8988T (cell line): ENCODE measurements at regions not wholly inside any gene's neighbourhood (a gene's known extent, or its start where the extent isn't known, plus 50 kb on each side); places are given as distances from the start of the nearest gene placed in this dataset.

Source experiments
- DNase-seq: peaks from one replicate; pipeline ENCODE4 v3.0.0; 2011

DNA sequence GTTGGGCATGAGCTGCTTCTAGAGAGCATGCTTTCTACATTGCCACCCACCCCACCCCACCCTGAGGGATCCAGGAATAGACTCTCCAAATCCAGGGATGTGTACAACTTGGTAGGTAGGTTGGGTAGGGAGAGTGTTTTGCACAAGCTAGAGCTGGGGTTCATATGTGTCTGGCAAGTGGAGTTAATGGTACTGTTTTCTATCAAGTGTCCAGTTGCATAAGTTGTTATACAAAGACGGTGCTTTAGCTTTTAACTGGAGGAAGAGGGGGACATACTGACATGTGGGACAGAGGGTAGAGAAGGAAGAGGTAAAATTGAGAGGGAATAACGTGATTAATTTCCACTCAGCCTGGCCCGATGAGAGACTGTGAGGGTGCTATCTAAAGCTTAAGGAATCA lies 51.0 kb upstream of the TNC start:
- no peak for DNase-seq

DNA sequence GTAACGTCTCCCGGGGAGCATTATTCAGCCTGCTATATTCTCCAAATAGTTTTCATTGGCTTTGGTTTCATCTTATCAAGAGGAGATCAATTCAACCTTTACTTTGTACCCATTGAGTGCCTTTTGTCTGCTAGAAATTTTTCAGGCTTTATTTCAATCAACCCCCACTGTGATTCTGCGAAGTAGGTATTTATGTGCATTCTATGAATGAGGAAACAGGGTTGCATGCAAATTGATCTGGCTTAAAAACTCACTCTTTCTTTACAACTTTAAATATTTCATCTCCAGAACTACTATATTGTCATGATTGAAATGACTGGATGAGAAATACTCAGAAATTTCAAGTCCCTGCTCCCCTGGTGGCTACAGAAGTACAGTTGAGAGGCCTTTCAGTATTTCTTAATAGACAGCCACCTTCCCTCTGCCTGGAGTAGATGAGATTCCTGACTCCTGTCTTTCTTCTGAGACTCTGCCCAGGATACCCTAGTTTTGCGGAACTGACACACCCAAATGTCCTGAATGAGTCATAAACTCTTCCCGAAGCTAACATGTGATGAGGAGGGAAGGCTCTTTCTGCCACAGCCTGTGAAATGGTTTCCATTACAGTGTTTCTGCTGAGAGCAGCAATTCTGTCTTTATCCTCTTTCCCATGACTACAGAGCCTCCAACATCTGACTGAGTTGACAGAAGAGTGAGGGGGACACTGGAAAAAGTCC lies 52.6 kb upstream of the TNC start:
- DNase-seq: no peak

DNA sequence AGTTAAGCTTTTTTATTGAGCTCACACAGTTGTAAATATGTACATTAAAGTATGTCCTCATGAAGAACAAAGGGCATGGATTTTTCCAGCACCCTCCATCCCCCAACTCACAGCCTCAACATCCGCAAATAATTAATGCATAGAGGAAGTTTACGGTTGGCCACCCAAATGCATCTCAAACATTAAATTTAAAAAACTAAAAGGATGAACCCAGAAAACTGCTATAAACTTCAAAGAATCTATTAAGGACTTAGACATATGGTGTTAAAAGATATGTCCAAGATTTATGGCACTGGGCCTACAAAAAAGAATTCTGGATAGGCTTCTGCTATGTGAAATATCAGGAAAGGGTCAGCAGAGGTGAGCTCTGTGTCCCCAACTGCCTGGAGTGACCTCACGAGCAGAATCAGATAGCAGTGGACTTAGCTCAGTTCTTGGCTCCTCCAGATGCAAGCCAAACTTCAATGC lies 54.0 kb upstream of the TNC start:
- DNase-seq: no peak

DNA sequence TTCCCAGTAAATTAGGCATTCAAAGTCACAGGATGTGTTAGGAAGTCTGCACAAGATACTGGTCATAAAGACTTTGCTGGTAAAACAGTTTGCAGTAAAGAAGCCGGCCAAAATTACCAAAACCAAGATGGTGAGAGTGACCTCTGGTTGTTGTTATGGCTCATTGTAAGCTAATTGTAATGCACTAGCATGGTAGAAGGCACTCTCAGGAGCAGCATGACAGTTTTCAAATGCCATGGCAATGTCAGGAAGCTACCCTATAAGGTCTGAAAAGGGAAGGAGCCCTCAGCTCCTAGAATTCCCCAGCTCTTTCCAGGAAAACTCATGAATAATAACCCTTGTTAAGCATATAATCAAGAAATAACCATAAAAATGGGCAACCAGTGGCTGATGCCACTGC lies 64.3 kb upstream of the TNC start:
- no peak for DNase-seq

DNA sequence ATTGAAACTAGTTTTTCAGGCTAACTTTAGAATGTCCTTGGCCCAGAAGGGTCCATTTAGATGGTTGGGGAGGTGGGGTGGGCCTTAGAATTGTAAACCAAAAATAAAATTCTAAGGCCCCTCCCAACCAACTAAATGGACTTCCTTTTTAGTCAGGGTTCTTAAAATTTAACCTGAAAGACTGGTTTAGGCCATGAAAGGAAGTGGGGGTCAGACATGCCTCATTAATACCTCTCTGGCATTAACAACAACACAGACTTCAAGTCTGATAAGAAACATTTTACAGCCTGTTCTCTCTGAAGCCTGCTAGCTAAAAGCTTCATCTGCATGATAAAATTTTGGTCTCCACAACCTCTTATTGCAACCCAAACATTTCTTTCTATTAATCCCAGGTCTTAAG lies 65.5 kb upstream of the TNC start:
- DNase-seq: no peak

DNA sequence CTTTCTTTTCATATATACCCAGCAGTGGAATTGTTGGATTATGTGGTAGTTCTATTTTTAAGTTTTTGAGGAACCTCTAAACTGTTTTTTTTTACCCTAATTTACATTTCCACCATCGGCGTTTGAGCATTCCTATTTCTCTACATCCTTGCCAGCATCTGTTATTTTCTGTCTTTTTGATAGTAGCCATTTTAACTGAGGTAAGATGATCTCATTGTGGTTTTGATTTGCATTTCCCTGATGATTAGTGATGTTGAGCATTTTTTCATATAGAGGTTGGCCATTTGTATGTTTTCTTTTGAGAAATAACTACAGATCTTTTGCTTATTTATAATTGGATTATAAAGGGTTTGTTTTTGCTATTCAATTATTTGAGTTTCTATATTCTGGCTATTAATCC lies 71.7 kb upstream of the TNC start:
- DNase-seq: no peak

DNA sequence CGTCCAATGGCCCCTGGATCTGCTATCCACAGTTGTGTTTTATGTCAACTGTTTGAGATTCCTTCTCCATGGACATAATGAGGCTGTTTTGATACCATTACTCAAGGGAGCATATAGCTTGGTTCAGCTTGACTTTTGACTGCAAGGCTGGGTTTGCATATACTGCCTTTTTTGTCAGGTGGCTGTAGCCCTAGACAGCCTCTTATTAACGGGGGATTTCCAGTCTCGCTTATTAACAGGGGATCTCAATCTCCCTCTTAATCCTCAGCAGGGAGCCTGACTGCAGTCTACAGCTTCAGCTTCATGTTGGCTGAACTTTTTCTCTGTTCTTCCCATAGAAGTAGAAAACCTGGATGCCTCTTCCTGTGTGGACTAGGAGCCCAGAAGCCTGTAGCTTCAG lies 73.7 kb upstream of the TNC start:
- DNase-seq: no peak

DNA sequence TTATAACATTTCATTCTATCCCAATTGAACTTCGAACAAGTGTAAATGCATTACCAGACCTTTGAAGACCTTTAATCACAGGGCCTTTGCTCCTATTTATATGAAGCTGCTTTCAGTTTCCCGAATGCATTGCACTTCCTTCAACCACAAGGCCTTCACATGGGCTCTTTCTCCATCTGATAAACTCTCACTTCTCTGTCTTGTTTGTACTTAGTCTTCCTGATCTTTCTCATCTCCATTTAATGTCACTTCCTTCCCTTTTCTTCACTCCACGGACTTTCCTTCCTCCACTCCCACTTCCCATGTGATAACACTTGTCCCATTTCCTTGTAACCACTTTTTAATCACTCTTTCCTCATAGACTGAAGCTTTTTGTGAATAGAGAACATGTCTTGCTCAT lies 74.3 kb upstream of the TNC start:
- no peak for DNase-seq

DNA sequence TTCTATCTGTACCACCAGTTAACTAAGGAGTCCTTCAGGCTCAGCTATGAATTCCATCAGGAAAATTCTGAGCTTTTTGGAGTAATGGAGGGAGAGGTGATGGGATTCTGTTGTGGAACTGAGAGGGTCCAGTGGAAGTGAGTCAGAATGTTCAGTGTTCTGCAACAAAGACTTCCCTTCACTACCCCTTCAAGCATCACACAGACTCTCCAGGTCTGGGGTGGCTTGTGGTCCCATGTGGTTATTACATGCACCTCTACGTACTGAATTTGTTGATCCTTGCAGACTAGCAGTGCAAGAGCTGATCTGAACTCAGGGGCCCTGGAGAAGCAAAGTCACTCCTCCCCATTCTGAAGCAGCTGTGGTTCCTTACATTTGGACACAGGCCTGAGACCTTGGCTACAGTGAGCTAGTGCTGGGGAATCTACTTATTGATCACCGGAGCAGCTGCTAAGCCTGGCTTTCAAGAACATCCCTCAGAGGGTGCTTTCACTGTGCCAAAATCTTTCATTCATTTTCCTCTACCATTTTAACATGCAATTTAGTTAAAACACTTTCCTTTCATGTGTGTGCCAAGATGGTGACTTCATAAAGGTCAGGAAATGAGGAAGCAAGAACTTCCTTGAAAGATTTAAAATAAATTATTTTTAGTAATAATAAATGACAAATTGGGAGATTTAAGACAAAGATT lies 75.0 kb upstream of the TNC start:
- no peak for DNase-seq

DNA sequence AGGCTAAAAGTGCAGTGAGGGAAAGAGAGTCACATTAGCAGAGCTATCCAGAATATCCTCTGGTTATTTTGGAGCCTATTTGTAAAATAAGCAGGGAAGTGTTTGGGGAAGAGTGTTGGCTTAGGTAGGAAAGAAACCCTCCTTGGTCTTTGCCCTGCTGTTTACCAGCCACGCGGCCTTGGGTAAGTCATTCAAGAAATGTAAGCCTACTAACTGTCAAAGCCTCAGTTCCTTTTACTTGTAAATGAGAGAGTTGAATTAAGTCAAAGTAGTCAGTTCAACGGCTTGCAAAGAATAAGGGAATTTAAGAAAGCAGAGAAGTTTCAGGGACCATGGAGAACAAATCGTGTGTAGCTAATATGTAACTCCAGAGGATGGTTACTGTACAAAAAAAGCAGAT lies 75.8 kb upstream of the TNC start:
- DNase-seq: no peak

DNA sequence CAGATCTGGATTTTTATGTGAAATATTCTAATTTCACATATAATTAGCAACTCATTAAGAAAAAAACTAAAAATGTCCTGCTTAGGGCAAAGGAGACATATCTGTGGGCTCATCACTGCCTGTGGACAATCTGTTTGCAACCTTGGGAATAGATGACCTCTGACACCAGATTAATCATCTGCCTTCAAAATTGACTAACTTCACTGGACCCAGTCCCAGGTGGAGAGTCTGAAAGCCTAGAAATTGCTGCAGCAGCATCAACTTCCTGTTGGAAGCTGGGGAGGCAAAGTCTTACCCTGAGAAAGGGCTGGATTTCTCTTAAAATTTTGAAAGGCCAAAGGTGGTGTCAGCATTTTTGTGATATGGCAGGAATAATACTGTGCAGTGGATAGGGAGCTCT lies 76.3 kb upstream of the TNC start:
- no peak for DNase-seq

DNA sequence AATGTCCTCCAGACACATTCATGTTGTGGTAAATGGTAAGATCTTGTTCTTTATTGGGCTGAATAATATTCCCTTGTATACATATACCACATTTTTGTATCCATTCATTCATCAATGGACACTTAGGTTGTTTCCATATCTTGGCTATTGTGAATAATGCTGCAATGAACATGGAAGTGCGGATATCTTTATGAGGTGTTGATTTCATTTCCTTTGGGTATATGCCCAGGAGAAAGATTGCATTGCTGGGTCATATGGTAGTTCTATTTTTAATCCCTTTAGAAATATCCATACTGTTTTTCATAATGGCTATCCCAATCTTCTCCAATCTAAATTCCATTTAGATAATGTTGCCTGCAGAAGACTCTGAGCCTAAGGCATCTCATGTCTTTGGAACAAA lies 78.0 kb upstream of the TNC start:
- no peak for DNase-seq

DNA sequence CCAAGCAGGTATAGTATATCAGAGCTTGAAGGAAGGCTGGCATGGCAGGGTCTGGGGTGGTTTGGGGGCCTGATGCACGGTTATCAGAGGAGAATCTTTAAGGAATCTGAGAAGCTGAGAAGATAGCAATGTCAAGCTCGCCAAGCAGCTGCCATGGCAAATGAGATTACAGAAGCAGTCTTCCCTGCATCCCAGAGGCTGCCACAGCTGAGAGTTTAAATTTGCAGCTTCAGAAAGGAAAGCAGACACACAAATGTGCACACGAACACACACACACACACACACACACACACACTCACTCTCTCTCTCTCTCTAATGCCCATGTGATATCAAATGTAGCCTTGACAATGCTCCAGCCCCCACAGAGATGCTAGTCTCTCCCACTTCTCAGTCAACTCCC lies 79.0 kb upstream of the TNC start:
- no peak for DNase-seq

DNA sequence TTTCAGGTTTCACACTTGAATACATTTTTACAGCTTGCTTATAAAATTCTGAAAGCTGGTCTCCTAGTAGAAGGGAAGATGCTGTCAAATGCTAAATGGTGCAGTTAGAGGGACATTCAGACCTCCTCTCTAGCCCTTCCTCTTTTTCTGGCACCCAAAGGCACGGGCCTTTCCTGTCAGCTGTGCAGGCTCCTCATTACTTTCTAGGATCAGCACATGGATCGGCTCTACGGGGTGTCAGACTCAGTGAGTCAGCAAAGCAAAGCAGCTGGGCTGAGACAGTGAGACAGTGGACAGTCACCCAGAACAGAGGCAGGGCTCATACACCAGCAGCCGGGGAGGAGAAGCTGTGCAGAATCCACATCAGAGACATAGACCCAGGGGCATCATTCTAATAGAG lies 80.0 kb upstream of the TNC start:
- no peak for DNase-seq

DNA sequence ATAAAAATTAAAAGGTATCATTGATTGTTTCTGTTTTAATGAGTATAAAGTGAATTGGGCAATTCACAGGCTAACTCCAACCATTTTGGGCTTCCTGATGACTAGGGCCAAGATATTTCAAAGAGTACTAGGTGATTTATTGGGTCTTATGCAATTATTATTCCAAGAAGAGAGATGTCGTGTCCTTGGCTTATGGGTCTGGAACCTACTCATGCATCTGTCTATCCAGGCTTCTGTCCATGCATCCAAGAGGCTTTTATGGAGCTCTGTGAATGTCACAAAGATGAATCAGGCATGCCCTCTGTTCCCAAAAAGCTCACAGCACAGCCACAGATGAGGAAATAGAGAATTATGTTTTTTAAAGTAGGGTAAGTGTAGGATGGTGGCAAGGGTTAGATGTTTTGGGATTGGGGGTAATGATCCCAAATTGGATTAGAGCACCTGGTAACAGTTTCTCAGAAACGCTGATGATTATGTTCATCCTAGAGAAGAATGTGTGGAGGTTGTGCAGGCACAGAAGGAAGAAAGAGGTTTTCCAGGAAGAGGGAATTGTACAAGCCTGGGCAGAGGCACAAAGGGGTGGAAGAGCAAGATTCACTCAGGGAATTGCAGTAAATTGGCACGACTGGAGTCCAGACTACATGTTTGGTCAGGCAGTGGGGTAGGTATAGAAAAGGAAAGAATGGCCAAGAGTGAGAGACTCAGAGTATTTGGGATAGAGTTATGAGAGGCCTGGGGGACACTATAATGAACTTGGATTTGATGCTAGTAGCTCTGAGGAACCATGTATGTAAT lies 83.0 kb upstream of the TNC start:
- DNase-seq: no peak

DNA sequence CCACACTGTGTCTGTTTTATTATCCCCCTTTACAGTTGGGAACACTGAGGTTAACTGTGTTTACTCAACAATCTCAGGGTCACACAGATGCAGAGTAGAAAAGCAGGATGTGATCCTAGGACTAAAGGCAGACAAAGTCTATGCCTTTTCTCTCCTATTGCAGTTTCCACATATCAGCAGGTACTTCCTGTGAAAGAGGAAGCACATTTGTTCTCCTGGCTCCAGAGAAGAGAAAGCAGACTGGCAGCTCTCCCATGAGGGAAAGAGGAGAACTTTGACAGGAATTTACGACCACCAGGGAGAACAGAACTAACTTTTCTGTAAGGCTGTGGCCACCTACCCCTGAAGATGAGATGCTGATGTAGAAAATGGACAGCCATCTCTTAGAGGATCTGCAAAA lies 84.2 kb upstream of the TNC start:
- DNase-seq: no peak

DNA sequence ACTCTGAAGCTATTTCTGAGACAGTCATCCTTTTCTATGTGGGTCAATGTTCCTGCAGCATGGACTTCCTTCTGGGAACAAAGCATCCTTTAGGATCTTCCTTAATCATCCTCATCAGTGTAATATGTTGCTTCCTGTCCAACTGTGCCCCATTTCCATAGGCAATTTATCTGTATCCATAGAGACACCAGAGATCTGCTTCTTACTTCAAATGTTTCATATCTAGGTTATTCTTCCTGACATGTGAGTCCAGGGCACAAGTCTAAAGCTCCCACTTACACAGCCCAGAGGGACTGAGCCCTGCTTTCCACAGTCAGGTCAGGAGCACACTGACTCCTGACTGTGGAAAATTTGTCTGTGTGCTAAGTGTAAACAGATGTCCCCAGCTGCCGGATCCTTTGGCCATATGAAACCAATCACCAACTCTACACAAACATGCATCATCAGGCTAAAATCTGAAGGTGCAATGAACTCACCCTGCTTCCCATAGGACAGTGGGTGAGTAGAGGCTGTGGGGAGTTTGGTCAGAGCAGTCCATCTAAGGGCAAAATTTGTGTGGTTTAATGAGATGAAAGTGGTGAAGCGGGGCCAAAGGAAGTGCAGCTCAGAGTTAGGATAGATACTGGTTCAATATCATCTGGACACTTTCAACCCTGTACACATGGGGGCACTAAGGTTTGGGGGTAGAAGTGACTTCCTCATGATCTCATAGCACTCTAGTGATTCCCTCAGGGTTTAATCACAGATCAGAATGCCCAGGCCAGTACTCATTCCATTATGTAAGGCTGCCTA lies 85.2 kb upstream of the TNC start:
- no peak for DNase-seq

DNA sequence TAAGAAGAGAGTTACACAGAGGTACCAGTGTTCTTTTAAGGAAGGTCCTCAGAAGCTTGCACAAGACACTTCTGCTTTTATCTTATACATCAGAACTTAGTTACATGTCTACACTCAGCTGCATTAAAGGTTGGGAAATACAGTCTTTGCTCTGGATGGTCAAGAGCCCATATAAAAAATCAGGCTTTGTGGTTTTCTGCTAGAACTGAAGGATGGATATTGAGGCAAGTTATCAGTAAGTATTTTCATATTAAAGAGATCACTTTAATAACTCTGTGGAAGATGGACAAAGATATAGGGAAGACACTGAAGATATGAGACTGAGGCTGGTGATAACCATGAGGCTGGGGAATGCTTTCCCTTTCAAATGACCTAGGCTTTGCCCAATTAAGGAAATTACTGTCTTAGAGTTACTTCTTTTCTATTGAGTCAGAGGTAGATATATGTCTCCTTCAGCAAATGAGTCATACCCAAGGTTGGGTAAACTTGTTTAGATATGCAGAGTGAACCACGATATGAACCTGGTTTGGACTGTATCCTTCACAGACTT lies 87.0 kb upstream of the TNC start:
- no peak for DNase-seq

DNA sequence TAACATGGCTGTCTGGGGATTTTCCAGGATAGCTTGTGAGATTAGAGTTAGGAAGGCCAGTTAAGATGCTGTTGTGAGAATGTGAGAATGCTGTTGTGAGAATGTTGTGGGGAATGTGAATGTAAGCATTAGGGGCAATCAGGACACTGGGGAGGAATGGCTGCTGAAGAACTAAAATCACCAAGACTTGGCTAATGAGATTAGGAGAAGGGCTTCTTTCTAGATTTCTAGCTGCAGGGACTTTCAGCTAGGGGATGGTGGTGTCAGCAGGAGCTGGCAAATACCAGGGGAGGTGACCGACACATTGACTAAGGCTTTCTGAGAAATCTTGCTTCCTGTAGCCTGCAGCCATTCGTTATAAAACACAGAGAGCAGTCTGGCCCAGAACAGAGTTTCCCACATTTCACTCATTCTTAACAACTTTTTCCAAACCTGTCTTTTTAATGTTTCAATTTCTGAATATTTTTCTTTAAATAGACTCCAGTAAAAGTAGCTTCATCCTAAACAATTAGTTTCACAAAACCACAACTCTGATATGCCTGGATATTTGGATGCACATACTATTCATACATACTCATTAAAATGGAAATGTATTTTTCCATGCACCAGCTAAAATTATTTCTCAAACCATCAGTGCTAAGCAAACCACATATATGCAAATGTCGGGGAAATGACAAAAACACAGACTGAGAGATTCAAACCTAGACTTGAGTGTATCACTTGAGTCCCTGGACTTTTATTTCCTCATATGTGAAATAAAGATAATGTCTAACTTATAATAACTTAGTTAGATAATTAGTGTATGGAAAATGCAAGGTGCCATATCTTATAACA lies 89.3 kb upstream of the TNC start:
- no peak for DNase-seq

DNA sequence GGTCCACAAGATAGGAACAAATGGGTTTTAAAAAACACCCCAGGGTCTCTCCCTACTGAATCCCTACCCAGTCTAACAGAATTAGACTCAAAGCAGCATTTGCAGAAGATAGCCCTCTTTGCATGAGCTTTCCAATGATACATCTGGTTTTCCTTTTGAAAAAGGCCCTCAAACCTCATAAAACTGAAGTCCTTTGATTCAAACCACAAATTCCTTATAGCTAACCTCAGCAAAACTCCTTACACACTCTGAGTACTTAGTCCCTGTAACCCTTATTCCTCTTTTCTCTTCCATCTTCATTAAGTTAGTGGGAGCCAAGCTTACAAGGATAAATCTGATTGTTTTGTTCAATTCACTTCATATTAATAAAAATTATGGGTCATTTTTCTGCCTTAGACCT lies 90.5 kb upstream of the TNC start:
- DNase-seq: no peak

DNA sequence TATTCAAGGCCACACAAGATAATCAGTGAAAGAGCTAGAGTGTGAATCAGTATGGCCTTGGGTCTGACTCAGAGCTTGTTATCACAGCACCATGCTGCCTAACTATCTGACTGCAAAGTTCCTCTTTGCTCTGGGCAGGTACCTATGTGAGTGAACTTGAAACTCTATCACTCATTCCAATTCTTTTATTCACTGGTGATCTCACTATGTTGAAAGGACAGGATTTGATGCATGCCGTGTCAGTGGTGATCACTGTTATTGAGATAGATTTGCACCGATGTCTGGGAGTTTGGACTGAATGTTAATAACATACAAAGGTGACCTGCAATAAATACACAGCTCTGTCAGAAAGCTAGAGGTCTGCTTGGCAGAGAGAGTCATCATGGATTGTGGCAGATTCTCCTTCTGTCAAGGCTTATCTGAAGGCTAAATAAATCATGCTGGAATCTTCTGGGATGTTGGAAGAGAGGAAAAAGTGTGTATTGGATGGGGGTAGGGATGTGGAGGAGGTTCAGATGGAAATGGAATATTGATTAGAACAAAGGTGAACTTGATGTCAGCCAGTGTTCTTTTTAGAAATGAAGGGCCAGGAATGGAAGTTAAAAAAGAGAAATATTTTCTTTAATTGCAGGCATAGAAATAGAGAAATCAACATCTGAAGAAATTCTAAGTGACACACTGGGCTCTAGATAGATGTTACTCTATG lies 91.8 kb upstream of the TNC start:
- no peak for DNase-seq
